Endodermal cell (in vitro differentiated cells): ENCODE measurements at regions not wholly inside any gene's neighbourhood (a gene's known extent, or its start where the extent isn't known, plus 50 kb on each side); places are given as distances from the start of the nearest gene placed in this dataset.

ENCODE experiments used
- DNase-seq: peaks from one replicate; pipeline ENCODE4 v3.0.0-alpha.2; 2017
- H3K27ac ChIP-seq: 2 replicates; pipeline ENCODE4 v1.5.1; 2013; ENCODE audit warnings: mild to moderate bottlenecking, low read depth, low read length, moderate library complexity
- H3K27me3 ChIP-seq: 2 replicates; pipeline ENCODE4 v1.6.1; 2013; ENCODE audit warnings: mild to moderate bottlenecking, low read length, moderate library complexity; ENCODE audit not compliant: insufficient read depth, control insufficient read depth, poor library complexity, severe bottlenecking
- H3K36me3 ChIP-seq: 2 replicates; pipeline ENCODE4 v1.7.0; 2013; ENCODE audit warnings: mild to moderate bottlenecking, low read length, moderate library complexity; ENCODE audit not compliant: control insufficient read depth, insufficient read depth
- H3K4me1 ChIP-seq: one replicate; pipeline ENCODE4 v1.7.0; 2013; ENCODE audit warnings: low read length; ENCODE audit not compliant: control insufficient read depth, insufficient read depth
- H3K4me3 ChIP-seq: 2 replicates; pipeline ENCODE4 v1.5.1; 2013; ENCODE audit warnings: mild to moderate bottlenecking, low read length, moderate library complexity
- H3K9ac ChIP-seq: 2 replicates; pipeline ENCODE4 v1.6.1; 2013; ENCODE audit warnings: mild to moderate bottlenecking, low read length, moderate library complexity; ENCODE audit not compliant: poor library complexity, severe bottlenecking; ENCODE audit errors: extremely low read depth
- H3K9me3 ChIP-seq: 2 replicates; pipeline ENCODE4 v1.6.1; 2013; ENCODE audit warnings: mild to moderate bottlenecking, low read length, moderate library complexity; ENCODE audit not compliant: control insufficient read depth
- H3K27ac Mint-ChIP-seq: 2 replicates; pipeline ENCODE4 v1.8.0; 2020; ENCODE audit warnings: mixed read lengths
- H3K27me3 Mint-ChIP-seq: 2 replicates; pipeline ENCODE4 v1.8.0; 2021; ENCODE audit warnings: mild to moderate bottlenecking, mixed read lengths; ENCODE audit not compliant: insufficient read depth
- H3K36me3 Mint-ChIP-seq: 2 replicates; pipeline ENCODE4 v1.8.0; 2020; ENCODE audit warnings: low read depth, mixed read lengths
- H3K4me1 Mint-ChIP-seq: 2 replicates; pipeline ENCODE4 v1.8.0; 2020; ENCODE audit warnings: mixed read lengths
- H3K4me3 Mint-ChIP-seq: 2 replicates; pipeline ENCODE4 v1.8.0; 2020; ENCODE audit warnings: mild to moderate bottlenecking, moderate library complexity, mixed read lengths
- H3K9me3 Mint-ChIP-seq: 2 replicates; pipeline ENCODE4 v1.8.0; 2020; ENCODE audit warnings: mild to moderate bottlenecking, mixed read lengths
- WGBS, 2 experiments: methylation state at CpG; one replicate each; pipeline versions ENCODE4 v1.1.5 to v1.1.7; 2013; ENCODE audit warnings: missing lambda C conversion rate in 2 of 2, mixed read lengths in 1 of 2; ENCODE audit not compliant: insufficient coverage in 1 of 2, insufficient read length in 1 of 2; 5-methylcytosine and 5-hydroxymethylcytosine counted together
- TF ChIP-seq, protein P1 (sequence below): fragments of 200-600 bp; sonication (generic); conservative IDR thresholded peaks from 2 replicates; pipeline ENCODE4 v1.5.0; 2021; ENCODE audit warnings: antibody characterized with exemption, mild to moderate bottlenecking

DNA sequence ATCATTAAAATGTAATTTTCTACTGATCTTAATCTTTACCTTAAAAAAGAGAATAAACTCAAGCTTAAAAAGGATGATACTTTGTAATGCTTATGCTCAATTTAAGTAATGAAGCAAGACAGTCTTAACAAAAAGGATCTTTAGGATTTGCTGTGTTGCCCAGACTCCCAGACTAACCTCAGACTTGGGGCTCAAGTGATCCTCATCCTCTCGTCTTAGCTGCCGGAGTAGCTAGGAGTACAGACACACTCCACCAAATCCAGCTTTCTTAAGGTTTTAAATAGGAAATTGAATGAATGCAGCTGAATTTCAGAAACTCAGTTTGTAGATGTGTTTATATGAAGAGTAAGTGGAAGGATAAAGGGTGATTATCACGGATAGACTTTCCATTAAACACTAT, 400.5 kb upstream of the DAB2 start:
- no peaks in the 10 kb centered on the region for H3K9me3 ChIP-seq
- H3K4me3 Mint-ChIP-seq: no peak overlapping the region
- no peak overlapping the region for H3K27ac Mint-ChIP-seq
- H3K27ac ChIP-seq: no peak overlapping the region
- TF ChIP-seq, protein P1, sequence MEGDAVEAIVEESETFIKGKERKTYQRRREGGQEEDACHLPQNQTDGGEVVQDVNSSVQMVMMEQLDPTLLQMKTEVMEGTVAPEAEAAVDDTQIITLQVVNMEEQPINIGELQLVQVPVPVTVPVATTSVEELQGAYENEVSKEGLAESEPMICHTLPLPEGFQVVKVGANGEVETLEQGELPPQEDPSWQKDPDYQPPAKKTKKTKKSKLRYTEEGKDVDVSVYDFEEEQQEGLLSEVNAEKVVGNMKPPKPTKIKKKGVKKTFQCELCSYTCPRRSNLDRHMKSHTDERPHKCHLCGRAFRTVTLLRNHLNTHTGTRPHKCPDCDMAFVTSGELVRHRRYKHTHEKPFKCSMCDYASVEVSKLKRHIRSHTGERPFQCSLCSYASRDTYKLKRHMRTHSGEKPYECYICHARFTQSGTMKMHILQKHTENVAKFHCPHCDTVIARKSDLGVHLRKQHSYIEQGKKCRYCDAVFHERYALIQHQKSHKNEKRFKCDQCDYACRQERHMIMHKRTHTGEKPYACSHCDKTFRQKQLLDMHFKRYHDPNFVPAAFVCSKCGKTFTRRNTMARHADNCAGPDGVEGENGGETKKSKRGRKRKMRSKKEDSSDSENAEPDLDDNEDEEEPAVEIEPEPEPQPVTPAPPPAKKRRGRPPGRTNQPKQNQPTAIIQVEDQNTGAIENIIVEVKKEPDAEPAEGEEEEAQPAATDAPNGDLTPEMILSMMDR: no peak
- no peaks in the 10 kb centered on the region for H3K9me3 Mint-ChIP-seq
- H3K36me3 ChIP-seq: no peaks in the 10 kb centered on the region
- no peaks in the 10 kb centered on the region for H3K36me3 Mint-ChIP-seq
- H3K9ac ChIP-seq: no peak overlapping the region
- H3K4me1 ChIP-seq: no peaks in the 10 kb centered on the region
- no peaks in the 10 kb centered on the region for H3K27me3 ChIP-seq
- no peaks in the 10 kb centered on the region for H3K27me3 Mint-ChIP-seq
- WGBS, 2 experiments: 89% methylated on average over 3 of the region's 3 CpGs; no CpG with 5 or more reads in 1 of the 2 experiments
- no peak for DNase-seq
- H3K4me1 Mint-ChIP-seq: no peaks in the 10 kb centered on the region
- H3K4me3 ChIP-seq: no peak overlapping the region

DNA sequence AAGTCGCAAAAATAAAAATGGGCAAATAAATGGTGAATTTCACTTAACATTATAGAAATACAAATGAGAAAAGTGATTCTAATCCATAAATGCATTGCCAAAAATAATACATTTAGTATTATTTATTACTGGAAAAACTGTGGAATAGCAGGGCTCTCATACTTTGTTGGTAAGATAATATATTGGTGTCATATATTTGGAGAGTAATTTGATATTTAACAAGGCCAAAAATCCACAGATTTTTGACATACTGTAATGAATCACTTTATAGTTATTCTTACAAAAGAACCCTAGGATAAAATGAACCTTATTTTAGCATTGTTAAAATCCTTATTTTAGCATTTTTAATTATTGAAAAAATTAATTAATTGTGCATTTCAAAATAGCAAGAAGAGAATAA, 397.2 kb upstream of the DAB2 start:
- no peaks in the 10 kb centered on the region for H3K36me3 Mint-ChIP-seq
- no peaks in the 10 kb centered on the region for H3K4me1 ChIP-seq
- no peak overlapping the region for H3K27ac Mint-ChIP-seq
- H3K4me1 Mint-ChIP-seq: peaks cover 4% of the 10 kb centered on the region
- WGBS, 2 experiments: no CpG with 5 or more reads among the region's 1 CpG
- no peak overlapping the region for H3K9ac ChIP-seq
- TF ChIP-seq, protein P1: no peak
- no peaks in the 10 kb centered on the region for H3K27me3 Mint-ChIP-seq
- no peaks in the 10 kb centered on the region for H3K27me3 ChIP-seq
- H3K4me3 Mint-ChIP-seq: no peak overlapping the region
- no peak overlapping the region for H3K4me3 ChIP-seq
- DNase-seq: no peak
- H3K36me3 ChIP-seq: no peaks in the 10 kb centered on the region
- no peaks in the 10 kb centered on the region for H3K9me3 ChIP-seq
- H3K9me3 Mint-ChIP-seq: no peaks in the 10 kb centered on the region
- no peak overlapping the region for H3K27ac ChIP-seq

DNA sequence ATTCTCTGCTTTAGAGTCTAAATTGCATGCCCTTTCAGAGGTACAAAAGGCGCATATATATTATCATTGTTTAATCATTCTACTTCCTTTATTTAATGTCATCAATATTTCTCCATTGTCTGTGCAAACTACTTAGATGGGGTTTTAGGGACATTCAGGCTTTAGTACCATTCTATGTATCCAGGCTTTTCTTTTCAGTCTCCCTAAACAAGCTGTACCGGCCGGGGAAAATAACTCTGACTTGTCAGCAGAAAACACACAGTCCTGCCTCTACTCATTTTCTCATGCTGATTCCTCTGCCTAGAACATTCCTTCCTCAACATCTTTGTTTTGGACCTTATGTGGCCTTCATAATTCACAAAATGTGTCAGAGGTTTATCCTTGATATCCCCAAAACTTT, 392.1 kb upstream of the DAB2 start:
- Mint-ChIP-seq H3K9me3 (no peaks in the 10 kb centered on the region), H3K36me3 (no peaks in the 10 kb centered on the region)
- no peak overlapping the region for H3K27ac ChIP-seq

More for the DNA sequence above, 392.1 kb upstream of the DAB2 start:
- TF ChIP-seq, protein P1: no peak
- no peaks in the 10 kb centered on the region for H3K9me3 ChIP-seq
- no peak overlapping the region for H3K4me3 ChIP-seq
- WGBS, 2 experiments: 97 to 100% methylated on average over 3 of the region's 3 CpGs
- peaks cover 3% of the 10 kb centered on the region for H3K4me1 ChIP-seq
- H3K4me1 Mint-ChIP-seq: peaks cover 4% of the 10 kb centered on the region
- no peak overlapping the region for H3K27ac Mint-ChIP-seq
- H3K36me3 ChIP-seq: no peaks in the 10 kb centered on the region
- no peak for DNase-seq
- no peaks in the 10 kb centered on the region for H3K27me3 Mint-ChIP-seq
- no peak overlapping the region for H3K4me3 Mint-ChIP-seq
- H3K9ac ChIP-seq: no peak overlapping the region
- H3K27me3 ChIP-seq: no peaks in the 10 kb centered on the region
